CD14-positive monocyte (primary cell): ENCODE measurements at regions not wholly inside any gene's neighbourhood (a gene's known extent, or its start where the extent isn't known, plus 50 kb on each side); places are given as distances from the start of the nearest gene placed in this dataset.

Source experiments
- DNase-seq, 3 donors: peaks; one replicate each; pipeline ENCODE4 v3.0.0-alpha.2; 2011 to 2022
- H2AFZ ChIP-seq: 2 replicates; pipeline ENCODE4 v1.6.0; 2012; ENCODE audit warnings: mild to moderate bottlenecking, low read depth, low read length, inconsistent platforms; ENCODE audit not compliant: insufficient read depth, poor library complexity, severe bottlenecking
- H3K27ac ChIP-seq, 2 donors: 1 replicate in 1 of 2; 2 replicates in 1 of 2; pipeline ENCODE4 v1.5.1; 2012 to 2013; ENCODE audit warnings: low read length in 2 of 2, control low read depth in 1 of 2, inconsistent platforms in 1 of 2, low read depth in 1 of 2, mild to moderate bottlenecking in 1 of 2
- H3K27me3 ChIP-seq, 2 donors: one replicate each; pipeline versions ENCODE4 v1.6.0 to v1.6.1; 2011 to 2013; ENCODE audit warnings: low read length in 2 of 2; ENCODE audit not compliant: control insufficient read depth in 2 of 2, insufficient read depth in 2 of 2
- H3K36me3 ChIP-seq, 2 donors: replicated peaks in 1 of 2; 1 replicate in 1 of 2; 2 replicates in 1 of 2; pipeline versions ENCODE4 v1.5.1 to v1.6.1; 2012 to 2013; ENCODE audit warnings: low read length in 2 of 2, control low read depth in 1 of 2, inconsistent platforms in 1 of 2, mild to moderate bottlenecking in 1 of 2; ENCODE audit not compliant: insufficient read depth in 2 of 2, control insufficient read depth in 1 of 2
- H3K4me1 ChIP-seq, 2 donors: 1 replicate in 1 of 2; 2 replicates in 1 of 2; pipeline versions ENCODE4 v1.5.1 to v1.6.1; 2012 to 2013; ENCODE audit warnings: low read length in 2 of 2, control low read depth in 1 of 2, inconsistent platforms in 1 of 2, mild to moderate bottlenecking in 1 of 2, moderate library complexity in 1 of 2; ENCODE audit not compliant: insufficient read depth in 2 of 2, control insufficient read depth in 1 of 2
- H3K4me2 ChIP-seq: replicated peaks from 2 replicates; pipeline ENCODE3; 2012; ENCODE audit warnings: low read length, moderate library complexity, mild to moderate bottlenecking; ENCODE audit not compliant: poor library complexity, severe bottlenecking; ENCODE audit errors: extremely low read depth
- H3K4me3 ChIP-seq, 3 experiments: fragments of 200-600 bp in 1 of 3; sonication (generic) in 1 of 3; replicated peaks in 1 of 3; 1 replicate in 2 of 3; 2 replicates in 1 of 3; pipeline ENCODE4 v1.5.1; 2011 to 2013; ENCODE audit warnings: low read length in 3 of 3, mild to moderate bottlenecking in 3 of 3, control low read depth in 2 of 3, low read depth in 2 of 3, inconsistent platforms in 1 of 3, moderate library complexity in 1 of 3
- H3K79me2 ChIP-seq: 2 replicates; pipeline ENCODE4 v1.6.0; 2012; ENCODE audit warnings: mild to moderate bottlenecking, control low read depth, inconsistent platforms, low read length, moderate library complexity; ENCODE audit not compliant: insufficient read depth
- H3K9ac ChIP-seq: 2 replicates; pipeline ENCODE4 v1.6.0; 2017; ENCODE audit warnings: low read length, mild to moderate bottlenecking; ENCODE audit not compliant: insufficient read depth, poor library complexity, severe bottlenecking
- H3K9me3 ChIP-seq, 2 donors: replicated peaks in 1 of 2; 1 replicate in 1 of 2; 2 replicates in 1 of 2; pipeline versions ENCODE4 v1.5.1 to v1.6.1; 2012 to 2013; ENCODE audit warnings: low read length in 2 of 2, control low read depth in 1 of 2; ENCODE audit not compliant: control insufficient read depth in 1 of 2, insufficient read depth in 1 of 2
- H4K20me1 ChIP-seq: 2 replicates; pipeline ENCODE4 v1.6.0; 2012; ENCODE audit warnings: mild to moderate bottlenecking, low read length, control low read depth, moderate library complexity; ENCODE audit not compliant: insufficient read depth
- H3K27ac Mint-ChIP-seq, 7 donors: one replicate each; pipeline ENCODE4 v1.8.0; 2020; ENCODE audit warnings: mild to moderate bottlenecking in 7 of 7, mixed read lengths in 7 of 7, moderate library complexity in 6 of 7, inconsistent platforms in 2 of 7
- H3K27me3 Mint-ChIP-seq, 3 donors: one replicate each; pipeline ENCODE4 v1.8.0; 2021 to 2022; ENCODE audit warnings: low read depth in 3 of 3, mild to moderate bottlenecking in 3 of 3, mixed read lengths in 3 of 3, moderate library complexity in 3 of 3, inconsistent platforms in 1 of 3
- H3K36me3 Mint-ChIP-seq, 2 donors: one replicate each; pipeline ENCODE4 v1.8.0; 2020; ENCODE audit warnings: mixed read lengths in 2 of 2, inconsistent platforms in 1 of 2, mild to moderate bottlenecking in 1 of 2
- H3K4me1 Mint-ChIP-seq: one replicate; pipeline ENCODE4 v1.8.0; 2020; ENCODE audit warnings: mild to moderate bottlenecking, mixed read lengths
- H3K4me3 Mint-ChIP-seq, 2 donors: one replicate each; pipeline ENCODE4 v1.8.0; 2020; ENCODE audit warnings: mild to moderate bottlenecking in 2 of 2, mixed read lengths in 2 of 2, moderate library complexity in 1 of 2
- H3K9me3 Mint-ChIP-seq, 7 donors: one replicate each; pipeline ENCODE4 v1.8.0; 2020 to 2022; ENCODE audit warnings: mixed read lengths in 7 of 7, mild to moderate bottlenecking in 6 of 7, moderate library complexity in 6 of 7, inconsistent platforms in 2 of 7
- CTCF ChIP-seq: fragments of 200-600 bp; IDR thresholded peaks from one replicate; pipeline ENCODE4 v1.8.0; 2022; ENCODE audit warnings: antibody characterized with exemption, mild to moderate bottlenecking
- WGBS: methylation state at CpG from one replicate; pipeline ENCODE4 v1.1.5; 2013; ENCODE audit warnings: missing lambda C conversion rate; ENCODE audit not compliant: insufficient coverage; 5-methylcytosine and 5-hydroxymethylcytosine counted together
- intact Hi-C, 2 donors: fragments of 100-400 bp; cut with micrococcal nuclease; formaldehyde crosslinking; loops; one replicate each; pipeline versions ENCODE4 v1.15.0 to v1.15.1; 2023

- Histone ChIP-seq H3K9ac (no peak overlapping the region), H3K36me3 (no peaks in the 10 kb centered on the region), H3K9me3 (no peaks in the 10 kb centered on the region), H3K4me1 (no peaks in the 10 kb centered on the region), H3K27ac (no peak overlapping the region), H4K20me1 (no peaks in the 10 kb centered on the region), H3K79me2 (no peaks in the 10 kb centered on the region), H3K4me2 (no peak overlapping the region), H2AFZ (no peak overlapping the region), H3K27me3 (no peaks in the 10 kb centered on the region), H3K4me3 (no peak overlapping the region)
- no peaks in the 10 kb centered on the region for H3K4me1 Mint-ChIP-seq
- H3K27ac Mint-ChIP-seq = no peak overlapping the region
- no peak overlapping the region for H3K4me3 Mint-ChIP-seq
- H3K36me3 Mint-ChIP-seq = no peaks in the 10 kb centered on the region
- intact Hi-C loops = no loop called here
- H3K9me3 Mint-ChIP-seq = peaks cover 0 to 2% (median 0%) of the 10 kb centered on the region in 7 donors
- TF ChIP-seq CTCF = no peak
- 100% methylated on average over 1 of the region's 1 CpG for WGBS
- H3K27me3 Mint-ChIP-seq = peaks cover 4% of the 10 kb centered on the region in 3 donors
- no peak for DNase-seq
These were observed 502.9 kb downstream of the PTPRU start for GRCh38 chr1:29739176-29739575.

- TF ChIP-seq CTCF = no peak
- Histone ChIP-seq H3K4me1 (peaks cover 14% of the 10 kb centered on the region in 2 donors), H3K4me2 (no peak overlapping the region), H3K36me3 (no peaks in the 10 kb centered on the region), H3K4me3 (no peak overlapping the region), H4K20me1 (no peaks in the 10 kb centered on the region), H2AFZ (no peak overlapping the region), H3K9me3 (no peaks in the 10 kb centered on the region), H3K27me3 (no peaks in the 10 kb centered on the region), H3K27ac (no peak overlapping the region), H3K9ac (no peak overlapping the region), H3K79me2 (no peaks in the 10 kb centered on the region)
- Mint-ChIP-seq H3K9me3 (peaks cover 0 to 2% (median 0%) of the 10 kb centered on the region in 7 donors), H3K27ac (no peak overlapping the region), H3K36me3 (no peaks in the 10 kb centered on the region), H3K4me1 (peaks cover 16% of the 10 kb centered on the region), H3K4me3 (no peak overlapping the region), H3K27me3 (peaks cover 1 to 4% (median 3%) of the 10 kb centered on the region in 3 donors)
- WGBS = no CpG with 5 or more reads among the region's 5 CpGs
- intact Hi-C loops = no loop called here
- peak; percentile 24 to 31 (median 30) for DNase-seq
These were observed 500.4 kb downstream of the PTPRU start for GRCh38 chr1:29736582-29737188.
